H1 (cell line): ENCODE measurements at regions not wholly inside any gene's neighbourhood (a gene's known extent, or its start where the extent isn't known, plus 50 kb on each side); places are given as distances from the start of the nearest gene placed in this dataset.
A peak's percentile ranks its signal among the peaks of the same experiment; 100 is the strongest.

Experiments used
- CTCF ChIA-PET: fragments of 300-600 bp; sonication (Branson Sonifier 250); formaldehyde crosslinking; loops from one replicate; lab custom pipeline; 2021; ENCODE audit not compliant: partially characterized antibody; lab: Charles Lee
- POLR2A ChIA-PET: fragments of 300-600 bp; sonication (Branson Sonifier 250); formaldehyde crosslinking; loops from one replicate; lab custom pipeline; 2021; ENCODE audit warnings: inconsistent platforms; ENCODE audit not compliant: partially characterized antibody; lab: Charles Lee
- DNase-seq, 2 experiments: peaks; one replicate each; pipeline versions ENCODE4 v3.0.0 to v3.0.0-alpha.2; 2010 to 2022; ENCODE audit warnings: low spot score in 2 of 2, low read depth in 1 of 2, mixed read lengths in 1 of 2
- FAIRE-seq: peaks from 2 replicates; lab custom pipeline; 2011; peaks lifted over from hg19 to GRCh38; lab: Jason Lieb, UNC
- H2AFZ ChIP-seq: 2 replicates; pipeline ENCODE4 v1.8.1; 2012; ENCODE audit warnings: low read length, inconsistent platforms
- H2AK5ac ChIP-seq: 2 replicates; pipeline ENCODE4 v1.6.1; 2013; ENCODE audit warnings: low read depth, low read length
- H2BK120ac ChIP-seq: replicated peaks from 2 replicates; pipeline ENCODE3; 2013; ENCODE audit warnings: low read depth, low read length, inconsistent platforms
- H2BK12ac ChIP-seq: 2 replicates; pipeline ENCODE4 v1.6.1; 2013; ENCODE audit warnings: low read depth, low read length
- H2BK15ac ChIP-seq: 2 replicates; pipeline ENCODE4 v1.6.1; 2013; ENCODE audit warnings: low read length
- H2BK20ac ChIP-seq: 2 replicates; pipeline ENCODE4 v1.6.1; 2013; ENCODE audit warnings: low read length
- H2BK5ac ChIP-seq: 2 replicates; pipeline ENCODE4 v1.6.1; 2013; ENCODE audit warnings: low read depth, low read length
- H3K14ac ChIP-seq: 2 replicates; pipeline ENCODE4 v1.6.1; 2013; ENCODE audit warnings: inconsistent platforms; ENCODE audit not compliant: insufficient read length
- H3K18ac ChIP-seq: 2 replicates; pipeline ENCODE4 v1.6.1; 2013; ENCODE audit warnings: low read length; ENCODE audit errors: extremely low read depth
- H3K23ac ChIP-seq: 2 replicates; pipeline ENCODE4 v1.6.1; 2013; ENCODE audit warnings: inconsistent platforms; ENCODE audit not compliant: insufficient read length
- H3K23me2 ChIP-seq: 2 replicates; pipeline ENCODE4 v1.6.1; 2013; ENCODE audit warnings: low read depth, low read length
- H3K27ac ChIP-seq: 2 replicates; pipeline ENCODE4 v1.6.1; 2011; ENCODE audit warnings: low read depth, low read length, inconsistent platforms
- H3K27me3 ChIP-seq, 4 experiments: replicated peaks in 1 of 4; 1 replicate in 1 of 4; 2 replicates in 3 of 4; pipeline versions ENCODE4 v1.6.1 to v1.8.1; 2011 to 2013; ENCODE audit warnings: low read length in 3 of 4, mild to moderate bottlenecking in 3 of 4, inconsistent platforms in 2 of 4, mixed read lengths in 2 of 4, moderate library complexity in 1 of 4; ENCODE audit not compliant: control insufficient read depth in 3 of 4, insufficient read depth in 3 of 4; ENCODE audit errors: extremely low read depth in 1 of 4
- H3K36me3 ChIP-seq, 4 experiments: 2 replicates each; pipeline versions ENCODE4 v1.6.1 to v1.8.1; 2011 to 2013; ENCODE audit warnings: mild to moderate bottlenecking in 4 of 4, low read length in 3 of 4, moderate library complexity in 2 of 4, control low read depth in 1 of 4, inconsistent platforms in 1 of 4; ENCODE audit not compliant: insufficient read depth in 4 of 4, control insufficient read depth in 2 of 4
- H3K4ac ChIP-seq: replicated peaks from 2 replicates; pipeline ENCODE3; 2013; ENCODE audit warnings: low read length, low read depth, mixed read lengths, inconsistent platforms; ENCODE audit not compliant: insufficient read length
- H3K4me1 ChIP-seq, 4 experiments: replicated peaks in 1 of 4; 1 replicate in 1 of 4; 2 replicates in 3 of 4; pipeline versions ENCODE4 v1.6.1 to v1.8.1; 2011 to 2013; ENCODE audit warnings: low read length in 3 of 4, inconsistent platforms in 2 of 4, mixed read lengths in 1 of 4; ENCODE audit not compliant: insufficient read depth in 4 of 4, control insufficient read depth in 3 of 4
- H3K4me2 ChIP-seq, 2 experiments: 2 replicates each; pipeline versions ENCODE4 v1.6.1 to v1.8.1; 2011 to 2013; ENCODE audit warnings: low read depth in 2 of 2, low read length in 2 of 2, control low read depth in 1 of 2, inconsistent platforms in 1 of 2, mild to moderate bottlenecking in 1 of 2; ENCODE audit not compliant: insufficient read depth in 1 of 2
- H3K4me3 ChIP-seq, 4 experiments: fragments of 200-600, 300-600 bp in 1 of 4; sonication (generic), shearing (Covaris generic), sonication (Bioruptor Twin) in 1 of 4; 2 replicates each; pipeline versions ENCODE4 v1.5.1 to v1.8.1; 2011 to 2016; ENCODE audit warnings: low read length in 4 of 4, low read depth in 3 of 4, control low read depth in 2 of 4, inconsistent platforms in 2 of 4, mild to moderate bottlenecking in 2 of 4, mixed read lengths in 1 of 4, moderate library complexity in 1 of 4; ENCODE audit not compliant: insufficient read depth in 2 of 4; ENCODE audit errors: extremely low read depth in 1 of 4
- H3K56ac ChIP-seq: replicated peaks from 2 replicates; pipeline ENCODE3; 2013; ENCODE audit warnings: low read depth, mild to moderate bottlenecking, mixed read lengths, low read length, inconsistent platforms; ENCODE audit not compliant: insufficient read length
- H3K79me1 ChIP-seq: 2 replicates; pipeline ENCODE4 v1.6.1; 2013; ENCODE audit warnings: low read depth, low read length, control low read depth
- H3K79me2 ChIP-seq, 2 experiments: 2 replicates each; pipeline versions ENCODE4 v1.6.1 to v1.8.1; 2012 to 2013; ENCODE audit warnings: low read length in 2 of 2, mild to moderate bottlenecking in 2 of 2, inconsistent platforms in 1 of 2; ENCODE audit not compliant: insufficient read depth in 2 of 2, control insufficient read depth in 1 of 2
- H3K9ac ChIP-seq, 4 experiments: replicated peaks in 1 of 4; 1 replicate in 1 of 4; 2 replicates in 3 of 4; pipeline versions ENCODE4 v1.6.1 to v1.8.1; 2011 to 2013; ENCODE audit warnings: low read depth in 3 of 4, low read length in 3 of 4, control low read depth in 2 of 4, mild to moderate bottlenecking in 2 of 4, moderate library complexity in 2 of 4, inconsistent platforms in 1 of 4; ENCODE audit errors: extremely low read depth in 1 of 4
- H3K9me3 ChIP-seq, 2 experiments: 2 replicates each; pipeline versions ENCODE4 v1.6.1 to v1.8.1; 2012 to 2013; ENCODE audit warnings: mild to moderate bottlenecking in 2 of 2, moderate library complexity in 2 of 2, control low read depth in 1 of 2, inconsistent platforms in 1 of 2, low read depth in 1 of 2, low read length in 1 of 2, mixed read lengths in 1 of 2; ENCODE audit not compliant: insufficient read depth in 2 of 2
- H4K20me1 ChIP-seq, 2 experiments: replicated peaks in 1 of 2; 2 replicates each; pipeline versions ENCODE3 to v1.8.1; 2011 to 2013; ENCODE audit warnings: inconsistent platforms in 2 of 2, low read length in 2 of 2, mild to moderate bottlenecking in 1 of 2; ENCODE audit not compliant: insufficient read depth in 2 of 2, control insufficient read depth in 1 of 2
- H4K5ac ChIP-seq: 2 replicates; pipeline ENCODE4 v1.6.1; 2013; ENCODE audit warnings: low read length, low read depth, mixed read lengths, inconsistent platforms; ENCODE audit not compliant: insufficient read length
- H4K8ac ChIP-seq: 2 replicates; pipeline ENCODE4 v1.8.0; 2013; ENCODE audit warnings: mild to moderate bottlenecking, moderate library complexity, low read length, inconsistent platforms; ENCODE audit not compliant: insufficient read depth; ENCODE audit errors: extremely low read depth
- H4K91ac ChIP-seq: replicated peaks from 2 replicates; pipeline ENCODE3; 2013; ENCODE audit warnings: low read length, mixed read lengths, inconsistent platforms; ENCODE audit not compliant: insufficient read length
- MAFK ChIP-seq: IDR thresholded peaks from 2 replicates; pipeline ENCODE4 v1.6.1; 2012; ENCODE audit warnings: low read depth, mild to moderate bottlenecking, improper control_type of control experiment, low read length
- PHF8 ChIP-seq: fragments of 200-600 bp; sonication (generic); conservative IDR thresholded peaks from 2 replicates; pipeline ENCODE4 v1.7.1; 2012; ENCODE audit warnings: low read depth, mild to moderate bottlenecking, inconsistent platforms, low read length, moderate library complexity
- WGBS, 2 experiments: shearing (Covaris generic) in 1 of 2; methylation state at CpG; one replicate each; pipeline versions ENCODE4 v1.1.6 to v1.1.7; 2013 to 2015; ENCODE audit warnings: low lambda C conversion rate in 2 of 2, mixed read lengths in 2 of 2, inconsistent platforms in 1 of 2, low coverage in 1 of 2, missing lambda C conversion rate in 1 of 2; ENCODE audit not compliant: insufficient replicate concordance in 2 of 2, insufficient coverage in 1 of 2, insufficient read length in 1 of 2; ENCODE audit errors: extremely low coverage in 1 of 2, missing lambda C conversion rate in 1 of 2; 5-methylcytosine and 5-hydroxymethylcytosine counted together

DNA sequence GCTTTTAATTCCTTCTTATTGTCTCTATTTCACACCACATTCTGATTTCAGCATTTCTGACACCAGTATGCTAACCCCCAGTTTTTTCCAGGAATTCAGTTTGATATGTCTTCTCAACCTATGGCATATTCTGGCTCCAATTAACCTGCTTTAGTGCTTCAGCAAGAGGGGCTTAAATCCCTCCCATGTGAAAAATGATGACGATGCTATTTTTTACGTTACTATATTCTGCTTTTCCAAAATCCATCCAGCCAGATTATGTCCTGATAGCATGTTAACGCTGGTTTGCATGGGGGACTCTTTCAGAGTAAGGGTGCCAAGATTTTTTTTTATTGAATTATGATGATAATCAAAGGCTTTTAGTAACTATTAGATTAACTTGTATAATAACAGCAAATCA lies 163.3 kb upstream of the ADAMTS5 start:
- H2AFZ ChIP-seq = no peak overlapping the region
- CTCF ChIA-PET = no interaction called here
- POLR2A ChIA-PET = no interaction called here
- H3K23ac ChIP-seq = no peak overlapping the region
- DNase-seq (no peak), FAIRE-seq (no peak)
- no peak overlapping the region for H2BK12ac ChIP-seq
- no peak overlapping the region for H2AK5ac ChIP-seq
- no peaks in the 10 kb centered on the region for H3K4me1 ChIP-seq
- no peak overlapping the region for H3K56ac ChIP-seq
- no peaks in the 10 kb centered on the region for H3K36me3 ChIP-seq
- TF ChIP-seq MAFK (peak; percentile 73; the same call in 1 of the 2 replicates), PHF8 (no peak)
- H3K9ac ChIP-seq = no peak overlapping the region
- no peaks in the 10 kb centered on the region for H4K20me1 ChIP-seq
- no peak overlapping the region for H3K27ac ChIP-seq
- H2BK15ac ChIP-seq = no peak overlapping the region
- H4K5ac ChIP-seq = no peak overlapping the region
- no peak overlapping the region for H2BK20ac ChIP-seq
- no peaks in the 10 kb centered on the region for H3K27me3 ChIP-seq
- H3K4ac ChIP-seq = no peak overlapping the region
- H4K8ac ChIP-seq = no peak overlapping the region
- H2BK120ac ChIP-seq = no peak overlapping the region
- WGBS, 2 experiments = 94% methylated on average over 3 of the region's 3 CpGs; no CpG with 5 or more reads in 1 of the 2 experiments
- H3K4me2 ChIP-seq = no peak overlapping the region
- H3K14ac ChIP-seq = no peak overlapping the region
- no peaks in the 10 kb centered on the region for H3K23me2 ChIP-seq
- no peak overlapping the region for H2BK5ac ChIP-seq
- H3K9me3 ChIP-seq = no peaks in the 10 kb centered on the region
- H3K18ac ChIP-seq = no peak overlapping the region
- H4K91ac ChIP-seq = no peak overlapping the region
- H3K4me3 ChIP-seq = no peak overlapping the region
- no peaks in the 10 kb centered on the region for H3K79me2 ChIP-seq
- H3K79me1 ChIP-seq = no peaks in the 10 kb centered on the region
